Stimulated activated CD4-positive, alpha-beta T cell treated with anti-CD3 and anti-CD28 coated beads, Interleukin-2, amount 100 ng/mL, for 48 hours (primary cell): ENCODE measurements at regions not wholly inside any gene's neighbourhood (a gene's known extent, or its start where the extent isn't known, plus 50 kb on each side); places are given as distances from the start of the nearest gene placed in this dataset.
"Not testable (repeated sequence)": the region's sequence is repeated elsewhere in the genome, so short reads cannot be mapped to it uniquely, and the experiment has no call there.

Source experiments
- DNase-seq, 2 donors: peaks; one replicate each; pipeline ENCODE4 v3.0.0-alpha.2; 2020

GRCh38 chr12:124472690-124473279, 94.6 kb downstream of the NCOR2 start:
- no peak for DNase-seq

- no peak for DNase-seq
Measured at GRCh38 chr12:124471828-124472227, 95.6 kb downstream of the NCOR2 start.

- no peak for DNase-seq
Measured at GRCh38 chr12:124470806-124471205, 96.6 kb downstream of the NCOR2 start.

- no peak for DNase-seq
Measured at GRCh38 chr12:124470139-124470538, 97.3 kb downstream of the NCOR2 start.

GRCh38 chr12:124469193-124469888, 98.1 kb downstream of the NCOR2 start:
- DNase-seq: peak in 1 of 2 donors; percentile 36

GRCh38 chr12:124467549-124467948, 99.9 kb downstream of the NCOR2 start:
- not testable (repeated sequence) for DNase-seq

GRCh38 chr12:124466216-124467128, 100.9 kb downstream of the NCOR2 start:
- peak; percentile 63 to 77 for DNase-seq

- DNase-seq: no peak
Measured at GRCh38 chr12:124465473-124465872, 101.9 kb downstream of the NCOR2 start.

GRCh38 chr12:124464830-124465229, 102.6 kb downstream of the NCOR2 start:
- no peak for DNase-seq

GRCh38 chr12:124464062-124464461, 103.3 kb downstream of the NCOR2 start:
- DNase-seq: no peak

- DNase-seq: no peak
Measured at GRCh38 chr12:124463341-124463921, 104.0 kb downstream of the NCOR2 start.

GRCh38 chr12:124462750-124463149, 104.7 kb downstream of the NCOR2 start:
- DNase-seq: no peak

GRCh38 chr12:124461851-124462623, 105.4 kb downstream of the NCOR2 start:
- no peak for DNase-seq

GRCh38 chr12:124461241-124461673, 106.2 kb downstream of the NCOR2 start:
- no peak for DNase-seq

GRCh38 chr12:124460771-124461170, 106.6 kb downstream of the NCOR2 start:
- no peak for DNase-seq

- no peak for DNase-seq
Measured at GRCh38 chr12:124459852-124460645, 107.4 kb downstream of the NCOR2 start.

GRCh38 chr12:124458992-124459851, 108.2 kb downstream of the NCOR2 start:
- DNase-seq: no peak

- no peak for DNase-seq
Measured at GRCh38 chr12:124458220-124458991, 109.0 kb downstream of the NCOR2 start.
